ENCODE measurements at regions not wholly inside any gene's neighbourhood (a gene's known extent, or its start where the extent isn't known, plus 50 kb on each side); places are given as distances from the start of the nearest gene placed in this dataset.
A peak's percentile ranks its signal among the peaks of the same experiment; 100 is the strongest.

GRCh38 chr6:139926711-139927110, 552.3 kb upstream of the CITED2 start:
- H3K36me3 Mint-ChIP-seq (ENCODE audit: insufficient read depth, unreplicated experiment) = no peaks in the 10 kb centered on the region
- H3K9me3 Mint-ChIP-seq (ENCODE audit: unreplicated experiment) = no peaks in the 10 kb centered on the region
- H3K4me1 Mint-ChIP-seq (ENCODE audit: low read depth, unreplicated experiment) = peaks cover 15% of the 10 kb centered on the region
- no peaks in the 10 kb centered on the region for H3K27me3 Mint-ChIP-seq (ENCODE audit: insufficient read depth, unreplicated experiment)
- POLR2A ChIA-PET = no interaction called here
- peak overlapping the region; percentile 20 for H3K27ac Mint-ChIP-seq (ENCODE audit: unreplicated experiment)
- intact Hi-C loops (cut with micrococcal nuclease; ENCODE audit: unreplicated experiment) = loop anchor here (2.0 kb wide), 1 partner anchor 552 kb away; the partner anchor contains the start of gene CITED2
- TF ChIP-seq, protein P1, sequence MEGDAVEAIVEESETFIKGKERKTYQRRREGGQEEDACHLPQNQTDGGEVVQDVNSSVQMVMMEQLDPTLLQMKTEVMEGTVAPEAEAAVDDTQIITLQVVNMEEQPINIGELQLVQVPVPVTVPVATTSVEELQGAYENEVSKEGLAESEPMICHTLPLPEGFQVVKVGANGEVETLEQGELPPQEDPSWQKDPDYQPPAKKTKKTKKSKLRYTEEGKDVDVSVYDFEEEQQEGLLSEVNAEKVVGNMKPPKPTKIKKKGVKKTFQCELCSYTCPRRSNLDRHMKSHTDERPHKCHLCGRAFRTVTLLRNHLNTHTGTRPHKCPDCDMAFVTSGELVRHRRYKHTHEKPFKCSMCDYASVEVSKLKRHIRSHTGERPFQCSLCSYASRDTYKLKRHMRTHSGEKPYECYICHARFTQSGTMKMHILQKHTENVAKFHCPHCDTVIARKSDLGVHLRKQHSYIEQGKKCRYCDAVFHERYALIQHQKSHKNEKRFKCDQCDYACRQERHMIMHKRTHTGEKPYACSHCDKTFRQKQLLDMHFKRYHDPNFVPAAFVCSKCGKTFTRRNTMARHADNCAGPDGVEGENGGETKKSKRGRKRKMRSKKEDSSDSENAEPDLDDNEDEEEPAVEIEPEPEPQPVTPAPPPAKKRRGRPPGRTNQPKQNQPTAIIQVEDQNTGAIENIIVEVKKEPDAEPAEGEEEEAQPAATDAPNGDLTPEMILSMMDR (IDR thresholded peaks at IDR 0.05; ENCODE audit: insufficient read depth in 1 of 2, low read depth in 1 of 2, low read length in 1 of 2, severe bottlenecking in 1 of 2, unreplicated experiment in 1 of 2) = no peak
- CTCF ChIA-PET = no interaction called here
- Histone ChIP-seq H3K9me3 (no peaks in the 10 kb centered on the region), H3K36me3 (ENCODE audit: control insufficient read depth, insufficient read depth, low read length) (no peaks in the 10 kb centered on the region), H3K4me1 (peaks cover 16% of the 10 kb centered on the region), H3K4me3 (ENCODE audit: low read depth, low read length) (no peak overlapping the region), H3K27me3 (replicated peaks; ENCODE audit: control insufficient read depth, insufficient read depth, low read length) (no peaks in the 10 kb centered on the region)
- DNase-seq = no peak
- no TSS peak for BruUV-seq (replicated peaks)
- H3K4me3 Mint-ChIP-seq (ENCODE audit: unreplicated experiment) = peak overlapping the region; percentile 55

DNA sequence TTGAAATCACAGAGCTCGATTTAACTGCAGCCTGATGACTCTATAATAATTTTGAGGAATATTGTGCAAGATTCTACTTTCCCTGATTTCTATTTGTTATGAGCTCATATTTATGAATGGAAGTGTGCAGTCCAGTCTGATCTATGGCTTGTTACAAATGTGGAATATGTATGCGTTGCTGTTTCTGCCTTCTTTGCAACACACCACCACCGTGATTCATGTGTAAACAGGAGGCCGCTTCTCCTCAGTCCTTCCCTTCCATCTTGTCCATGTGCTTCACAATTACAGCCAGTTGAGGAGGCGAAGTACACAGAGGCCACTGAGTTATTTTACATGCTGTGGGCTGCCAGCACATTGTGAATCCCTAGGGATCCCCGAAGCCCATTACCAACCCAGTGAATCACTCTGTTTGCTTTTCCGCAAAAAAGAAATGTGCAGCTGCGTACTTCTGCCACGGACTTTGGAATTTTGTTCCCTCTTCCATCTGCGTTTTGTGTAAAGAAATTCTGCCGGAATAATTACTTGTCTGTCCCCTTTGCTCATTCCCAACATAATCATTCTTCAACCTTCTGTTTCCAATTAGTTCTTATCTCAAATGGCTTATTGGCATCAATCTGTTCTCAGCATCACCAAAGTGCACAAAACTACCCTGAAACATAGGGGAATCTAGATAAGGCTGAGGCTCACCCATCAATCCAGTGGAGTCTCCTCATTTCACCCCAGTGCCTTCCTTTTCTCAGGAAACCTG, 551.6 kb upstream of the CITED2 start:
- peak; percentile 44 to 70 for DNase-seq
- H3K4me3 Mint-ChIP-seq (ENCODE audit: unreplicated experiment) = peak overlapping the region; percentile 55
- H3K27me3 ChIP-seq (replicated peaks; ENCODE audit: control insufficient read depth, insufficient read depth, low read length) = no peaks in the 10 kb centered on the region
- TF ChIP-seq, protein P1 (IDR thresholded peaks at IDR 0.05; ENCODE audit: insufficient read depth in 1 of 2, low read depth in 1 of 2, low read length in 1 of 2, severe bottlenecking in 1 of 2, unreplicated experiment in 1 of 2) = no peak
- no peaks in the 10 kb centered on the region for H3K27me3 Mint-ChIP-seq (ENCODE audit: insufficient read depth, unreplicated experiment)
- H3K4me1 ChIP-seq = peaks cover 16% of the 10 kb centered on the region
- POLR2A ChIA-PET = no interaction called here
- H3K9me3 ChIP-seq = no peaks in the 10 kb centered on the region
- H3K4me1 Mint-ChIP-seq (ENCODE audit: low read depth, unreplicated experiment) = peaks cover 15% of the 10 kb centered on the region
- CTCF ChIA-PET = interaction anchor here (1.3 kb wide), 1 partner anchor 556 kb away, joined by 8 read pairs; no protein-coding TSS in a partner anchor
- no peaks in the 10 kb centered on the region for H3K36me3 ChIP-seq (ENCODE audit: control insufficient read depth, insufficient read depth, low read length)
- BruUV-seq (replicated peaks) = no TSS peak
- intact Hi-C loops (cut with micrococcal nuclease; ENCODE audit: unreplicated experiment) = loop anchor here (2.0 kb wide), 1 partner anchor 551 kb away; the partner anchor contains the start of gene CITED2
- H3K27ac Mint-ChIP-seq (ENCODE audit: unreplicated experiment) = peak overlapping the region; percentile 20
- no peaks in the 10 kb centered on the region for H3K9me3 Mint-ChIP-seq (ENCODE audit: unreplicated experiment)
- H3K36me3 Mint-ChIP-seq (ENCODE audit: insufficient read depth, unreplicated experiment) = no peaks in the 10 kb centered on the region
- H3K4me3 ChIP-seq (ENCODE audit: low read depth, low read length) = no peak overlapping the region

- intact Hi-C loops (cut with micrococcal nuclease; ENCODE audit: unreplicated experiment) = no loop called here
- no peak overlapping the region for H3K4me3 Mint-ChIP-seq (ENCODE audit: unreplicated experiment)
- no peaks in the 10 kb centered on the region for H3K36me3 ChIP-seq (ENCODE audit: control insufficient read depth, insufficient read depth, low read length)
- H3K27me3 Mint-ChIP-seq (ENCODE audit: insufficient read depth, unreplicated experiment) = no peaks in the 10 kb centered on the region
- peaks cover 16% of the 10 kb centered on the region for H3K4me1 ChIP-seq
- H3K9me3 Mint-ChIP-seq (ENCODE audit: unreplicated experiment) = no peaks in the 10 kb centered on the region
- no peaks in the 10 kb centered on the region for H3K27me3 ChIP-seq (replicated peaks; ENCODE audit: control insufficient read depth, insufficient read depth, low read length)
- peaks cover 27% of the 10 kb centered on the region for H3K4me1 Mint-ChIP-seq (ENCODE audit: low read depth, unreplicated experiment)
- H3K9me3 ChIP-seq = no peaks in the 10 kb centered on the region
- no peaks in the 10 kb centered on the region for H3K36me3 Mint-ChIP-seq (ENCODE audit: insufficient read depth, unreplicated experiment)
- no peak overlapping the region for H3K4me3 ChIP-seq (ENCODE audit: low read depth, low read length)
- POLR2A ChIA-PET = no interaction called here
- peak overlapping the region; percentile 7 for H3K27ac Mint-ChIP-seq (ENCODE audit: unreplicated experiment)
- no peak for DNase-seq
- BruUV-seq (replicated peaks) = no TSS peak
- TF ChIP-seq, protein P1 (IDR thresholded peaks at IDR 0.05; ENCODE audit: insufficient read depth in 1 of 2, low read depth in 1 of 2, low read length in 1 of 2, severe bottlenecking in 1 of 2, unreplicated experiment in 1 of 2) = no peak
- CTCF ChIA-PET = no interaction called here
Observed at GRCh38 chr6:139923964-139924475, 549.6 kb upstream of the CITED2 start.
